ENCODE measurements at regions not wholly inside any gene's neighbourhood (a gene's known extent, or its start where the extent isn't known, plus 50 kb on each side); places are given as distances from the start of the nearest gene placed in this dataset.

DNA sequence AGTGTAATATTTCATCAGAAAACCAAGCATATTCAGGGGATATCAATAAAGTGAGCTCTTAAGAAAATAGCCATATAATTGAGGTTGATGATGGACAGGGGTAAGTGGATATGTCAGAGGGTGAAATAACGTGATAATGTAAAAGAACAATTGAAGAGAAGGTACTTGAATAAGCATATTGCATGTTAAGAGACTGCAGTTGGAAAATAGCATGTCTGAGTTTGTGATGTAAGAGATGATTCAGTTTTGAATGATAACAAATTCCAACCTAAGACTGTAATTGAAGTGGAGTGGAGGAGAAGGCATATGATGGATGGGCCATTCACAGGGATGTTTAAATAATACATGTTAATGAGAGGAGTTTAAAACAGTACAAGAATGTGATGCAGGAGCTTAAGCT, 1633.5 kb downstream of the SLITRK1 start:
- ChIA-PET RAD21 (ENCODE audit: unreplicated experiment) (no interaction called here), SMC1A (ENCODE audit: uncharacterized antibody, unreplicated experiment) (no interaction called here), POLR2A (no interaction called here), CTCF (no interaction called here)
- intact Hi-C loops (cut with micrococcal nuclease; ENCODE audit: unreplicated experiment) = loop anchor here (1.0 kb wide), 1 partner anchor 10 kb away; no protein-coding TSS in a partner anchor
- DNase-seq (ENCODE audit: low read depth, low spot score) = no peak
- 0% methylated on average over 1 of the region's 1 CpG for WGBS (ENCODE audit: insufficient coverage, insufficient replicate concordance, low lambda C conversion rate, missing lambda C conversion rate)
- no peaks in the 10 kb centered on the region for H3K27me3 ChIP-seq (replicated peaks in 1 of 2; ENCODE audit: control insufficient read depth in 2 of 2, insufficient read depth in 2 of 2, low read length in 1 of 2)
- H3K79me2 ChIP-seq (ENCODE audit: control insufficient read depth, insufficient read depth, low read length) = no peaks in the 10 kb centered on the region
- no peaks in the 10 kb centered on the region for H3K36me3 ChIP-seq (ENCODE audit: control insufficient read depth in 2 of 2, insufficient read depth in 2 of 2, low read length in 1 of 2)
- H3K27ac ChIP-seq (ENCODE audit: control insufficient read depth, insufficient read depth) = no peak overlapping the region
- H3K9ac ChIP-seq (ENCODE audit: control insufficient read depth, insufficient read depth, low read length) = no peak overlapping the region
- TF ChIP-seq GATAD2B (conservative IDR thresholded peaks at IDR 0.05; ENCODE audit: low read depth) (no peak), IRF4 (IDR thresholded peaks at IDR 0.05; ENCODE audit: low read depth, low read length) (no peak)
- TF ChIP-seq, protein P1, sequence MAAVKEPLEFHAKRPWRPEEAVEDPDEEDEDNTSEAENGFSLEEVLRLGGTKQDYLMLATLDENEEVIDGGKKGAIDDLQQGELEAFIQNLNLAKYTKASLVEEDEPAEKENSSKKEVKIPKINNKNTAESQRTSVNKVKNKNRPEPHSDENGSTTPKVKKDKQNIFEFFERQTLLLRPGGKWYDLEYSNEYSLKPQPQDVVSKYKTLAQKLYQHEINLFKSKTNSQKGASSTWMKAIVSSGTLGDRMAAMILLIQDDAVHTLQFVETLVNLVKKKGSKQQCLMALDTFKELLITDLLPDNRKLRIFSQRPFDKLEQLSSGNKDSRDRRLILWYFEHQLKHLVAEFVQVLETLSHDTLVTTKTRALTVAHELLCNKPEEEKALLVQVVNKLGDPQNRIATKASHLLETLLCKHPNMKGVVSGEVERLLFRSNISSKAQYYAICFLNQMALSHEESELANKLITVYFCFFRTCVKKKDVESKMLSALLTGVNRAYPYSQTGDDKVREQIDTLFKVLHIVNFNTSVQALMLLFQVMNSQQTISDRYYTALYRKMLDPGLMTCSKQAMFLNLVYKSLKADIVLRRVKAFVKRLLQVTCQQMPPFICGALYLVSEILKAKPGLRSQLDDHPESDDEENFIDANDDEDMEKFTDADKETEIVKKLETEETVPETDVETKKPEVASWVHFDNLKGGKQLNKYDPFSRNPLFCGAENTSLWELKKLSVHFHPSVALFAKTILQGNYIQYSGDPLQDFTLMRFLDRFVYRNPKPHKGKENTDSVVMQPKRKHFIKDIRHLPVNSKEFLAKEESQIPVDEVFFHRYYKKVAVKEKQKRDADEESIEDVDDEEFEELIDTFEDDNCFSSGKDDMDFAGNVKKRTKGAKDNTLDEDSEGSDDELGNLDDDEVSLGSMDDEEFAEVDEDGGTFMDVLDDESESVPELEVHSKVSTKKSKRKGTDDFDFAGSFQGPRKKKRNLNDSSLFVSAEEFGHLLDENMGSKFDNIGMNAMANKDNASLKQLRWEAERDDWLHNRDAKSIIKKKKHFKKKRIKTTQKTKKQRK (IDR thresholded peaks at IDR 0.05; ENCODE audit: low read depth, low read length) = no peak
- in situ Hi-C loops (cut with MboI) = no loop called here
- no peaks in the 10 kb centered on the region for H4K20me1 ChIP-seq (ENCODE audit: control insufficient read depth, insufficient read depth)
- H2AFZ ChIP-seq (ENCODE audit: control insufficient read depth, low read depth, low read length) = no peak overlapping the region
- no peaks in the 10 kb centered on the region for H3K9me3 ChIP-seq (replicated peaks; ENCODE audit: control insufficient read depth, insufficient read depth, low read length)
- no peak for FAIRE-seq
- no peak for ATAC-seq
- BruUV-seq (replicated peaks) = no TSS peak
- H3K4me3 ChIP-seq = no peak overlapping the region
- H3K4me2 ChIP-seq (ENCODE audit: control insufficient read depth, insufficient read depth) = no peak overlapping the region
- no peaks in the 10 kb centered on the region for H3K4me1 ChIP-seq (ENCODE audit: control insufficient read depth, insufficient read depth, low read length)

DNA sequence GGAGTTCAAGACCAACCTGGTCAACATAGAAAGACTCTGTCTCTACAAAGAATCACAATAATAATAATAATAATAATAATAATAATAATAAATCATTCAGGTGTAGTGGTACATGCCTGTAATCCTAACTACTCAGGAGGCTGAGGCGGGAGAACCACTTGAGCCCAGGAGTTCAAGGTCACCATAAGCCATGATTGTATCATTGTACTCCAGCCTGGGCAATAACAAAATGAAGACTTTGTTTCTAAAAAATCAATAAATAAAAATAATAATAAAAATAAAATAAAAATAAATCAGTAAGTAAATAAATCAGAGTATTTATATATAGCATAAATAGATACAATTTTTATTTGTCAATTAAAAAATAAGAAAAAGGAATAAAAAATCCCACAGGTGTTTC, 1636.4 kb downstream of the SLITRK1 start:
- SMC1A ChIA-PET (ENCODE audit: uncharacterized antibody, unreplicated experiment) = no interaction called here
- Histone ChIP-seq H2AFZ (ENCODE audit: control insufficient read depth, low read depth, low read length) (no peak overlapping the region), H3K4me2 (ENCODE audit: control insufficient read depth, insufficient read depth) (no peak overlapping the region), H3K36me3 (ENCODE audit: control insufficient read depth in 2 of 2, insufficient read depth in 2 of 2, low read length in 1 of 2) (no peaks in the 10 kb centered on the region), H4K20me1 (ENCODE audit: control insufficient read depth, insufficient read depth) (no peaks in the 10 kb centered on the region), H3K9me3 (replicated peaks; ENCODE audit: control insufficient read depth, insufficient read depth, low read length) (no peaks in the 10 kb centered on the region), H3K27ac (ENCODE audit: control insufficient read depth, insufficient read depth) (no peak overlapping the region), H3K79me2 (ENCODE audit: control insufficient read depth, insufficient read depth, low read length) (no peaks in the 10 kb centered on the region), H3K9ac (ENCODE audit: control insufficient read depth, insufficient read depth, low read length) (no peak overlapping the region), H3K4me1 (ENCODE audit: control insufficient read depth, insufficient read depth, low read length) (no peaks in the 10 kb centered on the region), H3K27me3 (replicated peaks in 1 of 2; ENCODE audit: control insufficient read depth in 2 of 2, insufficient read depth in 2 of 2, low read length in 1 of 2) (no peaks in the 10 kb centered on the region), H3K4me3 (no peak overlapping the region)
- CTCF ChIA-PET = no interaction called here
- POLR2A ChIA-PET = no interaction called here
- DNase-seq (ENCODE audit: low read depth, low spot score) (no peak), ATAC-seq (no peak), FAIRE-seq (no peak)
- 55% methylated on average over 1 of the region's 1 CpG for WGBS (ENCODE audit: insufficient coverage, insufficient replicate concordance, low lambda C conversion rate, missing lambda C conversion rate)
- RAD21 ChIA-PET (ENCODE audit: unreplicated experiment) = no interaction called here
- in situ Hi-C loops (cut with MboI) = no loop called here
- intact Hi-C loops (cut with micrococcal nuclease; ENCODE audit: unreplicated experiment) = no loop called here
- BruUV-seq (replicated peaks) = no TSS peak
- no peak for TF ChIP-seq YBX1 (IDR thresholded peaks at IDR 0.05)
- TF ChIP-seq, protein P2, sequence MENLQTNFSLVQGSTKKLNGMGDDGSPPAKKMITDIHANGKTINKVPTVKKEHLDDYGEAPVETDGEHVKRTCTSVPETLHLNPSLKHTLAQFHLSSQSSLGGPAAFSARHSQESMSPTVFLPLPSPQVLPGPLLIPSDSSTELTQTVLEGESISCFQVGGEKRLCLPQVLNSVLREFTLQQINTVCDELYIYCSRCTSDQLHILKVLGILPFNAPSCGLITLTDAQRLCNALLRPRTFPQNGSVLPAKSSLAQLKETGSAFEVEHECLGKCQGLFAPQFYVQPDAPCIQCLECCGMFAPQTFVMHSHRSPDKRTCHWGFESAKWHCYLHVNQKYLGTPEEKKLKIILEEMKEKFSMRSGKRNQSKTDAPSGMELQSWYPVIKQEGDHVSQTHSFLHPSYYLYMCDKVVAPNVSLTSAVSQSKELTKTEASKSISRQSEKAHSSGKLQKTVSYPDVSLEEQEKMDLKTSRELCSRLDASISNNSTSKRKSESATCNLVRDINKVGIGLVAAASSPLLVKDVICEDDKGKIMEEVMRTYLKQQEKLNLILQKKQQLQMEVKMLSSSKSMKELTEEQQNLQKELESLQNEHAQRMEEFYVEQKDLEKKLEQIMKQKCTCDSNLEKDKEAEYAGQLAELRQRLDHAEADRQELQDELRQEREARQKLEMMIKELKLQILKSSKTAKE (IDR thresholded peaks at IDR 0.05; ENCODE audit: low read depth, poor library complexity, severe bottlenecking) = no peak
- no peak for TF ChIP-seq BACH1 (IDR thresholded peaks at IDR 0.05; ENCODE audit: borderline replicate concordance)
- no peak for TF ChIP-seq NBN (IDR thresholded peaks at IDR 0.05)
- no peak for TF ChIP-seq MYC (IDR thresholded peaks at IDR 0.05; ENCODE audit: insufficient read depth, insufficient read length, insufficient replicate concordance, low read length, severe bottlenecking)
- no peak for TF ChIP-seq EZH2 (IDR thresholded peaks at IDR 0.05; ENCODE audit: borderline replicate concordance, control insufficient read depth, low read depth, low read length)
- no peak for TF ChIP-seq CHD2 (IDR thresholded peaks at IDR 0.05; ENCODE audit: borderline replicate concordance, low read depth, low read length)
- TF ChIP-seq ZNF384 (IDR thresholded peaks at IDR 0.05; ENCODE audit: borderline replicate concordance, low read depth, low read length) = no peak
- no peak for TF ChIP-seq WRNIP1 (IDR thresholded peaks at IDR 0.05; ENCODE audit: borderline replicate concordance, low read depth, low read length)
- no peak for TF ChIP-seq SMARCA5 (IDR thresholded peaks at IDR 0.05)
- no peak for TF ChIP-seq ZNF274 (IDR thresholded peaks at IDR 0.05; ENCODE audit: insufficient read depth, insufficient read length)

Data from GM12878 (cell line).